ENCODE measurements at regions not wholly inside any gene's neighbourhood (a gene's known extent, or its start where the extent isn't known, plus 50 kb on each side); places are given as distances from the start of the nearest gene placed in this dataset.
A peak's percentile ranks its signal among the peaks of the same experiment; 100 is the strongest.
"Not testable (repeated sequence)": the region's sequence is repeated elsewhere in the genome, so short reads cannot be mapped to it uniquely, and the experiment has no call there.

- DNase-seq: no peak
Observed at GRCh38 chr2:103167599-103167998, 405.8 kb downstream of the TMEM182 start.

- DNase-seq: no peak
Observed at GRCh38 chr2:103169861-103170260, 408.0 kb downstream of the TMEM182 start.

- DNase-seq: no peak
Observed at GRCh38 chr2:103172821-103173220, 411.0 kb downstream of the TMEM182 start.

- no peak for DNase-seq
Observed at GRCh38 chr2:103174711-103175110, 412.9 kb downstream of the TMEM182 start.

- peak in 3 of 51 donors; percentile 1 to 28 (median 13) for DNase-seq
Observed at GRCh38 chr2:103176294-103176915, 414.6 kb downstream of the TMEM182 start.

- DNase-seq: peak in 22 of 51 donors; percentile 4 to 59 (median 22)
Observed at GRCh38 chr2:103179798-103180197, 418.0 kb downstream of the TMEM182 start.

- no peak for DNase-seq
Observed at GRCh38 chr2:103183061-103183460, 421.2 kb downstream of the TMEM182 start.

- DNase-seq: no peak
Observed at GRCh38 chr2:103196802-103197201, 435.0 kb downstream of the TMEM182 start.

GRCh38 chr2:103200774-103201173 lies 438.9 kb downstream of the TMEM182 start:
- not testable (repeated sequence) for DNase-seq

- DNase-seq: no peak
Observed at GRCh38 chr2:103208916-103209315, 447.1 kb downstream of the TMEM182 start.

- DNase-seq: no peak
Observed at GRCh38 chr2:103213028-103213542, 451.3 kb downstream of the TMEM182 start.

- no peak for DNase-seq
Observed at GRCh38 chr2:103218516-103218915, 456.7 kb downstream of the TMEM182 start.

GRCh38 chr2:103219398-103219797 lies 457.6 kb downstream of the TMEM182 start:
- DNase-seq: no peak

- no peak for DNase-seq
Observed at GRCh38 chr2:103222969-103223368, 461.1 kb downstream of the TMEM182 start.

GRCh38 chr2:103230796-103231195 lies 469.0 kb downstream of the TMEM182 start:
- no peak for DNase-seq

- DNase-seq: no peak
Observed at GRCh38 chr2:103232865-103233264, 471.0 kb downstream of the TMEM182 start.

- no peak for DNase-seq
Observed at GRCh38 chr2:103233691-103234090, 471.9 kb downstream of the TMEM182 start.

- DNase-seq: no peak
Observed at GRCh38 chr2:103235283-103235682, 473.5 kb downstream of the TMEM182 start.

- no peak for DNase-seq
Observed at GRCh38 chr2:103249462-103249861, 487.6 kb downstream of the TMEM182 start.

- DNase-seq: no peak
Observed at GRCh38 chr2:103252781-103253180, 490.9 kb downstream of the TMEM182 start.

- no peak for DNase-seq
Observed at GRCh38 chr2:103254611-103255010, 492.8 kb downstream of the TMEM182 start.

GRCh38 chr2:103264058-103264768 lies 502.4 kb downstream of the TMEM182 start:
- no peak for DNase-seq

- peak in 1 of 51 donors; percentile 1 for DNase-seq
Observed at GRCh38 chr2:103265521-103265920, 503.7 kb downstream of the TMEM182 start.

Measured in hypothalamus (tissue), 51 donors.